Hepatic stellate cell (primary cell): ENCODE measurements at regions not wholly inside any gene's neighbourhood (a gene's known extent, or its start where the extent isn't known, plus 50 kb on each side); places are given as distances from the start of the nearest gene placed in this dataset.
"Not testable (repeated sequence)": the region's sequence is repeated elsewhere in the genome, so short reads cannot be mapped to it uniquely, and the experiment has no call there.

Experiments
- DNase-seq: peaks from one replicate; pipeline ENCODE4 v3.0.0; 2011; ENCODE audit warnings: low spot score

GRCh38 chr2:40043641-40044040, 264.6 kb upstream of the THUMPD2 start:
- no peak for DNase-seq

GRCh38 chr2:40043191-40043590, 264.1 kb upstream of the THUMPD2 start:
- DNase-seq, result peak; percentile 31

- DNase-seq, result peak; percentile 42
Measured at GRCh38 chr2:40041422-40042382, 262.6 kb upstream of the THUMPD2 start.

GRCh38 chr2:40039549-40039948, 260.5 kb upstream of the THUMPD2 start:
- DNase-seq, result no peak

- no peak for DNase-seq
Measured at GRCh38 chr2:40038646-40039045, 259.6 kb upstream of the THUMPD2 start.

GRCh38 chr2:40037303-40037702, 258.2 kb upstream of the THUMPD2 start:
- DNase-seq, result no peak

GRCh38 chr2:40036241-40036640, 257.2 kb upstream of the THUMPD2 start:
- no peak for DNase-seq

- no peak for DNase-seq
Measured at GRCh38 chr2:40034801-40035200, 255.7 kb upstream of the THUMPD2 start.

- DNase-seq, result peak; percentile 11
Measured at GRCh38 chr2:40034198-40034597, 255.1 kb upstream of the THUMPD2 start.

GRCh38 chr2:40033781-40034180, 254.7 kb upstream of the THUMPD2 start:
- DNase-seq, result no peak

- no peak for DNase-seq
Measured at GRCh38 chr2:40032650-40033319, 253.7 kb upstream of the THUMPD2 start.

- no peak for DNase-seq
Measured at GRCh38 chr2:40030456-40030975, 251.5 kb upstream of the THUMPD2 start.

- DNase-seq, result no peak
Measured at GRCh38 chr2:40028792-40029488, 249.9 kb upstream of the THUMPD2 start.

GRCh38 chr2:40027968-40028367, 248.9 kb upstream of the THUMPD2 start:
- no peak for DNase-seq

- DNase-seq, result not testable (repeated sequence)
Measured at GRCh38 chr2:40025276-40025675, 246.2 kb upstream of the THUMPD2 start.

- DNase-seq, result no peak
Measured at GRCh38 chr2:40020997-40021396, 241.9 kb upstream of the THUMPD2 start.

- DNase-seq, result no peak
Measured at GRCh38 chr2:40016151-40016885, 237.3 kb upstream of the THUMPD2 start.

GRCh38 chr2:40013962-40014361, 234.9 kb upstream of the THUMPD2 start:
- not testable (repeated sequence) for DNase-seq

GRCh38 chr2:40004336-40004735, 225.3 kb upstream of the THUMPD2 start:
- peak; percentile 28 for DNase-seq

- no peak for DNase-seq
Measured at GRCh38 chr2:40002339-40002738, 223.3 kb upstream of the THUMPD2 start.

- no peak for DNase-seq
Measured at GRCh38 chr2:39999864-40000263, 220.8 kb upstream of the THUMPD2 start.

GRCh38 chr2:39998617-39999016, 219.6 kb upstream of the THUMPD2 start:
- no peak for DNase-seq
